Osteocyte (in vitro differentiated cells): ENCODE measurements at regions not wholly inside any gene's neighbourhood (a gene's known extent, or its start where the extent isn't known, plus 50 kb on each side); places are given as distances from the start of the nearest gene placed in this dataset.

ENCODE experiments used
- DNase-seq: peaks from one replicate; pipeline ENCODE4 v3.0.0; 2021; ENCODE audit warnings: mixed read lengths; ENCODE audit not compliant: unreplicated experiment; ENCODE audit errors: extremely low spot score
- H3K27ac Mint-ChIP-seq: one replicate; pipeline ENCODE4 v1.8.0; 2021; ENCODE audit warnings: mild to moderate bottlenecking, mixed read lengths; ENCODE audit not compliant: unreplicated experiment
- H3K27me3 Mint-ChIP-seq: one replicate; pipeline ENCODE4 v1.8.0; 2021; ENCODE audit warnings: mixed read lengths; ENCODE audit not compliant: unreplicated experiment
- H3K36me3 Mint-ChIP-seq: one replicate; pipeline ENCODE4 v1.8.0; 2021; ENCODE audit warnings: mixed read lengths; ENCODE audit not compliant: unreplicated experiment
- H3K4me1 Mint-ChIP-seq: one replicate; pipeline ENCODE4 v1.8.0; 2021; ENCODE audit warnings: mixed read lengths; ENCODE audit not compliant: unreplicated experiment
- H3K4me3 Mint-ChIP-seq: one replicate; pipeline ENCODE4 v1.8.0; 2021; ENCODE audit warnings: mild to moderate bottlenecking, moderate library complexity, mixed read lengths; ENCODE audit not compliant: unreplicated experiment
- H3K9me3 Mint-ChIP-seq: one replicate; pipeline ENCODE4 v1.8.0; 2021; ENCODE audit warnings: mixed read lengths; ENCODE audit not compliant: unreplicated experiment
- CTCF ChIP-seq: fragments of 200-600 bp; sonication (generic); IDR thresholded peaks from 2 replicates; pipeline ENCODE4 v1.5.0; 2021; ENCODE audit warnings: antibody characterized with exemption, mild to moderate bottlenecking, moderate library complexity

DNA sequence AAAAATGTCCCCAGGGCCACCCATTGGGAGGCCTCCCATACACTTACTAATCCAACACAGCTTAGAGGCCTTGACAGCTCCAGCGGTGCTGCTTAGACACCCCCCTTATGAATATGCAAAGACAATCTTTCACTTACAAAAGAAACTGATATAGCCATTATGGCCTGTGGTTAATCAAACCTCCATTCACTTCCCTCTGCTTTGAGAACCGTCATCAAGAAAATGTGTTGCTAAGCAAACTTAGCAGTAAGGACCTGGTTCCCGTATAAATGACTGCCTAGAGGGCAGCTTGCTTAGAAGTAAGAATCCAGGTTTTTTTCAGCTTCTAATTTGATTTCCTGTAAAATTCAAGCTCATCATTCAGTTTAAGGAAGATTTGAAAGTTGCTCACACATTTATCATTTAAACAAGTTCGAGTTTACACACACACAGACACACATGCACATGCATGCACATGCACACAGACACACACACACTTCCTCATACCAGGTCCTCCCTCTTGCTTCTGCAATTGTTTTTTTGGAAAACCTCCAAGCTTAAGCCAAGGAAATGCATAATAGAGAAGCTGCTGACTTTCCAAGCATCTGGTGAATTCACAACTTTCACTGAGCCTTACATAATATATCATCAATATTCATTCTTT lies 137.7 kb upstream of the BLID start:
- Mint-ChIP-seq H3K27ac (no peak overlapping the region), H3K36me3 (no peaks in the 10 kb centered on the region), H3K9me3 (no peaks in the 10 kb centered on the region), H3K27me3 (peaks cover 7% of the 10 kb centered on the region), H3K4me3 (no peak overlapping the region), H3K4me1 (no peaks in the 10 kb centered on the region)
- no peak for TF ChIP-seq CTCF
- DNase-seq, result no peak

DNA sequence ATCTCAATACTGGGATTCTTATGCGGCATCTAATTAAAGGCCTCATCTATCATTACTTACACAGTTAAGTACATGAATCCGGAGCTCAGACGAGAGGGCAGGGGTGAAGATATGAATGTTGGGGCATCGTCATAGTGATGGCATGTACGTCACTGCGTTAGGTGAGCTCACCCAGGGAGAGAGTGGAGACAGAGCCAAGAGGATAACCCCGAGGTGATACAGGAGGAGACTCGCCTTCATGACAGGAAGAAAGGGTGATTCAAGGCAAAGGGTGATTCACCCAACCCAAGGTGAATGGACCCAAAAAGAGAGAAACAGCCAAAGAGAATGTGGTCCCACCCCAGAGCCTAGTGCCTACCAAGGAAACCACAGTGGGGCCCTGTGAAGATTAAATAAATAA lies 132.9 kb upstream of the BLID start:
- Mint-ChIP-seq H3K27ac (no peak overlapping the region), H3K4me1 (no peaks in the 10 kb centered on the region), H3K36me3 (no peaks in the 10 kb centered on the region), H3K4me3 (no peak overlapping the region), H3K9me3 (no peaks in the 10 kb centered on the region), H3K27me3 (peaks cover 11% of the 10 kb centered on the region)
- TF ChIP-seq CTCF, result no peak
- DNase-seq, result no peak

DNA sequence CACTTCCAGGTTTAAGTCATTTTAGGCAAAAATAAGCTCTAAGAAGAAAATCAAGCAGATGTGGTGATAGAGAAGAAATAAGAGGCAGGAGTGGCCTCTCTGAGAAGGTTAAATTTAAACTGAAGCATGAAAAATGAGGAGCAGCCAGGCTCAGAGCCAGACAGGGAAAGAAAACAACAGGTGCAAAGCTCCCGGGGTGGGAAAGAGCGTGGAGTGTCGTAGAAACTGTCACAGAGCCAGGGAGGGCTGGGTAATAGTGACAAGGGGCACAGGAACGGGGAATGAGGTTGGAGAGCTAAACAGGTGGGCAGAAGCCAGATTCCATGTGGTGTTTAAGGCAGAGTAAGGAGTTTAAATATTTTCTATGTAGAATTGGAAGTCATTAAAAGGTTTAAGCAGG lies 132.1 kb upstream of the BLID start:
- Mint-ChIP-seq H3K36me3 (no peaks in the 10 kb centered on the region), H3K4me3 (no peak overlapping the region), H3K9me3 (no peaks in the 10 kb centered on the region), H3K27ac (no peak overlapping the region), H3K4me1 (no peaks in the 10 kb centered on the region), H3K27me3 (peaks cover 11% of the 10 kb centered on the region)
- DNase-seq, result no peak
- TF ChIP-seq CTCF, result no peak

DNA sequence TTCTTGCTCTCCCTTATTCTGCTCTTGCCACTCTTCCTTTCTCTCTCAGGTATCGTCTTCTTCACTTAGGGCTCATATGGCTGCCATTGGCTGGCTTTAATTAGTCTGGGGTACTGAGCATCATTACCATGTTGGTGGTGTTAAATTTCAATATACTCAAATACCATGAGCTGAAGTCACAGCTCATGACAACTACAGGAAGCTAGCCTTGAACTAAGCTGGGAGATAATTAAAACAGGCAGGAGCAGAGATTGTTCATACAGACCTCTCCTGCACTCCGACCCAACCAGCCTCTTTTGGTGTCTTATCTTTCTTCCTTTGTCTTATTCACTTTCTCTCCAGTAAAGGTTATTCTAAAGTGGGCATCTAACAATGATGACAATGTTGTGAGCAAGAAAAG lies 130.9 kb upstream of the BLID start:
- no peak overlapping the region for H3K27ac Mint-ChIP-seq
- no peaks in the 10 kb centered on the region for H3K9me3 Mint-ChIP-seq
- H3K4me1 Mint-ChIP-seq, result no peaks in the 10 kb centered on the region

DNA sequence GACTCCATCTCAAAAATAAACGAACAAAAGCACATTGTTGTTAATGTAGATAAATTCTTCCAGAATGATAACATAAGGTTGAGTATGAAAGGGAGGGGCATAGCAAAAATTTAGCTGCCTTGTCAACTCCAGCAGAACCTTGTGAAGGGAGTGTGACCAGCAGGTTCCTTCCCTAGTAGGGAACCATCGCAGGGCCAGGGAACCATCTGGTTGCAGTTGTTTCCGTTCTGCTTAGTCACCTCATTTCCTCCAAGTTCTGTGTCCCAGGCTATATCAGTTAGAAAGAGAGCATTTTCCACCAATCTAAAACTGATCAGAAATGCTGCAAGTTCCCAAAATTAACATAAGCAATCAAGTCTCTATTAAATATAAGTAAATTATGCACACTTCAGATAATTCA lies 126.7 kb upstream of the BLID start:
- no peak for TF ChIP-seq CTCF
- Mint-ChIP-seq H3K4me1 (no peaks in the 10 kb centered on the region), H3K36me3 (no peaks in the 10 kb centered on the region), H3K9me3 (peaks cover 6% of the 10 kb centered on the region), H3K27me3 (peaks cover 9% of the 10 kb centered on the region), H3K27ac (no peak overlapping the region), H3K4me3 (no peak overlapping the region)
- DNase-seq, result no peak

More for the DNA sequence above, 130.9 kb upstream of the BLID start:
- no peak for TF ChIP-seq CTCF
- H3K4me3 Mint-ChIP-seq, result no peak overlapping the region
- H3K36me3 Mint-ChIP-seq, result no peaks in the 10 kb centered on the region
- DNase-seq, result no peak
- peaks cover 11% of the 10 kb centered on the region for H3K27me3 Mint-ChIP-seq
